ENCODE measurements at regions not wholly inside any gene's neighbourhood (a gene's known extent, or its start where the extent isn't known, plus 50 kb on each side); places are given as distances from the start of the nearest gene placed in this dataset.

GRCh38 chr6:109304284-109305015, 77.8 kb downstream of the CD164 start:
- TF ChIP-seq CHD2 (IDR thresholded peaks at IDR 0.05; ENCODE audit: low read length, partially characterized antibody) = no peak
- TF ChIP-seq HOXB5 (CRISPR knock-in tag; IDR thresholded peaks at IDR 0.05) = no peak
- no peak for TF ChIP-seq FOSL2 (IDR thresholded peaks at IDR 0.05)
- TF ChIP-seq FOSL2 (CRISPR knock-in tag; IDR thresholded peaks at IDR 0.05) = no peak
- TF ChIP-seq KDM5A (IDR thresholded peaks at IDR 0.05) = no peak
- no peak for TF ChIP-seq CBX8 (IDR thresholded peaks at IDR 0.05)
- no peak for TF ChIP-seq JUNB (IDR thresholded peaks at IDR 0.05)
- Histone ChIP-seq H3K4me2 (no peak overlapping the region), H3K27ac (no peak overlapping the region), H3K4me1 (0 out of 3 replicates have a peak, but pooled peaks cover 4% of the 10 kb centered on the region), H3K4me3 (no peak overlapping the region), H3K9me3 (no peaks in the 10 kb centered on the region)
- POLR2A ChIA-PET = no interaction called here
- ATAC-seq = no peak
- 45% methylated on average over 3 of the region's 3 CpGs for WGBS (ENCODE audit: missing lambda C conversion rate)
- CTCF ChIA-PET = no interaction called here
- no peak for DNase-seq (ENCODE audit: low read depth in 1 of 2, low spot score in 1 of 2)
- FAIRE-seq = no peak

GRCh38 chr6:109303640-109304283, 78.5 kb downstream of the CD164 start:
- WGBS (ENCODE audit: missing lambda C conversion rate) = 78% methylated on average over 6 of the region's 6 CpGs
- ChIA-PET CTCF (interaction anchor here (0.8 kb wide), 1 partner anchor 9 kb away, joined by 3 read pairs; no protein-coding TSS in a partner anchor), POLR2A (no interaction called here)
- no peak overlapping the region for H3K4me3 ChIP-seq
- H3K4me1 ChIP-seq = 0 out of 3 replicates have a peak, but pooled peaks cover 4% of the 10 kb centered on the region
- FAIRE-seq (no peak), DNase-seq (ENCODE audit: low read depth in 1 of 2, low spot score in 1 of 2) (no peak), ATAC-seq (no peak)
- H3K27ac ChIP-seq = no peak overlapping the region
- no peak overlapping the region for H3K4me2 ChIP-seq
- no peaks in the 10 kb centered on the region for H3K9me3 ChIP-seq
- TF ChIP-seq RNF2 (IDR thresholded peaks at IDR 0.05; ENCODE audit: borderline replicate concordance, low read depth) = no peak
- no peak for TF ChIP-seq HMGXB4 (CRISPR knock-in tag; IDR thresholded peaks at IDR 0.05; ENCODE audit: borderline replicate concordance)
- TF ChIP-seq MAX (IDR thresholded peaks at IDR 0.05) = no peak
- no peak for TF ChIP-seq ATOH8 (CRISPR knock-in tag; IDR thresholded peaks at IDR 0.05; ENCODE audit: low read depth)
- no peak for TF ChIP-seq HOXB13 (CRISPR knock-in tag; IDR thresholded peaks at IDR 0.05; ENCODE audit: low read depth)
- no peak for TF ChIP-seq SREBF2 (IDR thresholded peaks at IDR 0.05)
- no peak for TF ChIP-seq TP53 (CRISPR knock-in tag; IDR thresholded peaks at IDR 0.05)
- TF ChIP-seq JUN (IDR thresholded peaks at IDR 0.05) = no peak
- no peak for TF ChIP-seq SMC3 (IDR thresholded peaks at IDR 0.05)
- TF ChIP-seq USF2 (IDR thresholded peaks at IDR 0.05) = no peak
- TF ChIP-seq GATA3 (IDR thresholded peaks at IDR 0.05; ENCODE audit: borderline replicate concordance) = no peak
- no peak for TF ChIP-seq ELK1 (IDR thresholded peaks at IDR 0.05; ENCODE audit: low read depth, low read length)
- TF ChIP-seq ESRRA (IDR thresholded peaks at IDR 0.05; ENCODE audit: borderline replicate concordance, low read length) = no peak

Measured in A549 (cell line).